ENCODE measurements at regions not wholly inside any gene's neighbourhood (a gene's known extent, or its start where the extent isn't known, plus 50 kb on each side); places are given as distances from the start of the nearest gene placed in this dataset.

GRCh38 chr7:112571852-112572607 lies 91.2 kb downstream of the LSMEM1 start:
- Histone ChIP-seq H2AFZ (ENCODE audit: low read length) (no peak overlapping the region), H3K79me2 (ENCODE audit: insufficient read depth, low read length) (no peaks in the 10 kb centered on the region), H3K4me1 (ENCODE audit: insufficient read depth, low read length) (peaks cover 29% of the 10 kb centered on the region), H4K20me1 (ENCODE audit: insufficient read depth, low read length) (no peaks in the 10 kb centered on the region), H3K27ac (ENCODE audit: extremely low read length, insufficient read depth, low read length) (no peak overlapping the region), H3K9ac (ENCODE audit: insufficient read depth, low read depth, low read length) (no peak overlapping the region), H3K36me3 (replicated peaks in 1 of 2; ENCODE audit: control insufficient read depth in 1 of 2, insufficient read depth in 2 of 2, low read length in 2 of 2) (no peaks in the 10 kb centered on the region), H3K4me3 (replicated peaks in 1 of 3; ENCODE audit: insufficient read depth in 1 of 3, low read depth in 2 of 3, low read length in 3 of 3) (no peak overlapping the region), H3K4me2 (ENCODE audit: low read depth, low read length) (0 out of 2 replicates have a peak overlapping the region, but pooled peaks have one; percentile 5), H3K9me3 (ENCODE audit: low read length) (no peaks in the 10 kb centered on the region), H3K27me3 (ENCODE audit: control insufficient read depth in 1 of 2, insufficient read depth in 2 of 2, low read length in 2 of 2) (0 out of 5 replicates have a peak, but pooled peaks cover 0 to 4% of the 10 kb centered on the region in 2 experiments)
- ATAC-seq (peak; percentile 83), DNase-seq (ENCODE audit: low spot score) (peak; percentile 11), FAIRE-seq (no peak)
- 55% methylated on average over 4 of the region's 4 CpGs for whole genome bisulfite sequencing (ENCODE audit: low lambda C conversion rate)
- no peak for TF ChIP-seq RORA (CRISPR knock-in tag; IDR thresholded peaks at IDR 0.05)
- TF ChIP-seq STAG1 (CRISPR knock-in tag; IDR thresholded peaks at IDR 0.05) = peak; percentile 25
- TF ChIP-seq ZNF282 (IDR thresholded peaks at IDR 0.05; ENCODE audit: partially characterized antibody) = no peak
- TF ChIP-seq NFKBIZ (CRISPR knock-in tag; IDR thresholded peaks at IDR 0.05) = no peak
- no peak for TF ChIP-seq E2F2 (CRISPR knock-in tag; IDR thresholded peaks at IDR 0.05; ENCODE audit: borderline replicate concordance)
- TF ChIP-seq SMAD3 (CRISPR knock-in tag; IDR thresholded peaks at IDR 0.05) = no peak
- TF ChIP-seq CEBPG (CRISPR knock-in tag; IDR thresholded peaks at IDR 0.05) = peak; percentile 44
- no peak for TF ChIP-seq SNAPC5 (CRISPR knock-in tag; IDR thresholded peaks at IDR 0.05; ENCODE audit: borderline replicate concordance)
- TF ChIP-seq CEBPB (IDR thresholded peaks at IDR 0.05; ENCODE audit: borderline replicate concordance, low read depth, low read length) = peak; percentile 15; the same call in 1 of the 2 replicates
- TF ChIP-seq CTCF (CRISPR knock-in tag; IDR thresholded peaks at IDR 0.05) = peak; percentile 45
- ChIA-PET POLR2A (no interaction called here), CTCF (ENCODE audit: low intra/inter-chr PET ratio, low total read pairs) (no interaction called here)
- BruUV-seq (replicated peaks) = no TSS peak
- in situ Hi-C loops (cut with HindIII; ENCODE audit: extremely low pct_ligation_motif_present, low pct_unique_long_range_greater_than_20kb) (no loop called here), intact Hi-C loops (cut with micrococcal nuclease; ENCODE audit: unreplicated experiment) (no loop called here)

Measured in HepG2 (cell line).